K562 (cell line): ENCODE measurements at regions not wholly inside any gene's neighbourhood (a gene's known extent, or its start where the extent isn't known, plus 50 kb on each side); places are given as distances from the start of the nearest gene placed in this dataset.

ENCODE experiments used
- ATAC-seq: fragments of 200-7000 bp; cut with Tn5 transposase; 3 replicates; pipeline ENCODE4 v1.9.1; 2020; ENCODE audit warnings: moderate library complexity
- BruUV-seq: library from RNA; stranded (reverse); fragments of 400-500 nt; replicated peaks from 2 replicates; lab custom pipeline; 2021; lab: Mats Ljungman, UMichigan
- CTCF ChIA-PET: fragments of 300-600 bp; formaldehyde crosslinking; extraction: SDS; loops from one replicate; lab custom pipeline; 2021; ENCODE audit warnings: low intra/inter-chr PET ratio; lab: Yijun Ruan, JAX
- POLR2A ChIA-PET: fragments of 300-600, 350-650 bp; sonication (Branson Sonifier 250); formaldehyde crosslinking; extraction: SDS; loops from one replicate; lab custom pipeline; 2021; ENCODE audit warnings: antibody characterized with exemption, inconsistent platforms; lab: Yijun Ruan, JAX
- DNase-seq, 4 experiments: peaks; one replicate each; pipeline versions ENCODE4 v3.0.0 to v3.0.0-alpha.2; 2011 to 2018; ENCODE audit warnings: low spot score in 3 of 4, mixed read lengths in 3 of 4; ENCODE audit errors: extremely low read depth in 1 of 4
- FAIRE-seq: peaks from 2 replicates; lab custom pipeline; 2011; peaks lifted over from hg19 to GRCh38; lab: Jason Lieb, UNC
- H2AFZ ChIP-seq: 2 replicates; pipeline ENCODE4 v1.6.0; 2011; ENCODE audit warnings: low read depth, low read length, control low read depth, inconsistent platforms
- H3K27ac ChIP-seq: fragments of 200-600 bp; 3 replicates; pipeline ENCODE4 v1.8.0; 2011; ENCODE audit warnings: low read depth, mild to moderate bottlenecking, control low read depth, inconsistent platforms, low read length, moderate library complexity, mixed read lengths; ENCODE audit errors: extremely low read depth
- H3K27me3 ChIP-seq, 2 experiments: fragments of 300-600 bp in 1 of 2; 2 replicates in 1 of 2; 3 replicates in 1 of 2; pipeline versions ENCODE4 v1.6.0 to v1.8.0; 2011; ENCODE audit warnings: inconsistent platforms in 2 of 2, low read length in 2 of 2, mild to moderate bottlenecking in 1 of 2, mixed read lengths in 1 of 2, moderate library complexity in 1 of 2; ENCODE audit not compliant: control insufficient read depth in 2 of 2, insufficient read depth in 2 of 2
- H3K36me3 ChIP-seq: fragments of 300-600 bp; 3 replicates; pipeline ENCODE4 v1.8.0; 2011; ENCODE audit warnings: mild to moderate bottlenecking, low read length, inconsistent platforms; ENCODE audit not compliant: control insufficient read depth, insufficient read depth
- H3K4me1 ChIP-seq, 2 experiments: fragments of 200-600 bp in 1 of 2; replicated peaks in 1 of 2; 2 replicates in 1 of 2; 3 replicates in 1 of 2; pipeline versions ENCODE4 v1.5.1 to v1.8.0; 2011; ENCODE audit warnings: inconsistent platforms in 2 of 2, low read length in 2 of 2, mild to moderate bottlenecking in 1 of 2, mixed read lengths in 1 of 2, moderate library complexity in 1 of 2; ENCODE audit not compliant: control insufficient read depth in 2 of 2, insufficient read depth in 2 of 2
- H3K4me2 ChIP-seq: 2 replicates; pipeline ENCODE4 v1.6.1; 2011; ENCODE audit warnings: low read length, control low read depth, inconsistent platforms, mixed read lengths; ENCODE audit not compliant: insufficient read depth
- H3K4me3 ChIP-seq: fragments of 200-600 bp; sonication (generic), shearing (Covaris generic); 2 replicates; pipeline ENCODE4 v1.5.1; 2016; ENCODE audit warnings: control low read depth, inconsistent platforms
- H3K79me2 ChIP-seq: fragments of 200-600 bp; 3 replicates; pipeline ENCODE4 v1.8.0; 2011; ENCODE audit warnings: low read length, inconsistent platforms; ENCODE audit not compliant: control insufficient read depth, insufficient read depth
- H3K9ac ChIP-seq, 2 experiments: 2 replicates each; pipeline versions ENCODE4 v1.6.0 to v1.6.1; 2011; ENCODE audit warnings: low read depth in 2 of 2, low read length in 2 of 2, control low read depth in 1 of 2, inconsistent platforms in 1 of 2, mild to moderate bottlenecking in 1 of 2, mixed read lengths in 1 of 2; ENCODE audit not compliant: insufficient read depth in 1 of 2
- H3K9me1 ChIP-seq: one replicate; pipeline ENCODE4 v1.6.0; 2011; ENCODE audit warnings: inconsistent platforms, mild to moderate bottlenecking, low read length, moderate library complexity; ENCODE audit not compliant: control insufficient read depth, insufficient read depth
- H3K9me3 ChIP-seq: replicated peaks from 2 replicates; pipeline ENCODE4 v1.5.1; 2011; ENCODE audit warnings: low read depth, low read length, inconsistent platforms; ENCODE audit not compliant: control insufficient read depth, insufficient read depth
- H4K20me1 ChIP-seq: replicated peaks from 2 replicates; pipeline ENCODE4 v1.6.1; 2011; ENCODE audit warnings: low read length, inconsistent platforms, mixed read lengths; ENCODE audit not compliant: control insufficient read depth, insufficient read depth
- CBFA2T3 ChIP-seq: fragments of 450-650 bp; IDR thresholded peaks from 2 replicates; pipeline ENCODE4 v1.6.1; 2017
- ELF1 ChIP-seq: fragments of 200-800 bp; sonication (Bioruptor generic); IDR thresholded peaks from 2 replicates; pipeline ENCODE4 v1.6.1; 2016; ENCODE audit warnings: missing genetic modification characterization, missing compliant biosample characterization
- IRF2 ChIP-seq: sonication (generic); formaldehyde crosslinking; IDR thresholded peaks from 2 replicates; pipeline ENCODE4 v1.8.1; 2022; ENCODE audit warnings: mild to moderate bottlenecking, missing genetic modification reagents
- POLR3G ChIP-seq: IDR thresholded peaks from 2 replicates; pipeline ENCODE4 v1.6.1; 2011; ENCODE audit not compliant: insufficient read length, insufficient replicate concordance; ENCODE audit errors: extremely low read depth
- SMC3 ChIP-seq: conservative IDR thresholded peaks from 2 replicates; pipeline ENCODE4 v1.6.1; 2011; ENCODE audit warnings: low read depth, low read length, improper control_type of control experiment; ENCODE audit not compliant: insufficient read depth
- ZNF274 ChIP-seq: IDR thresholded peaks from 2 replicates; pipeline ENCODE4 v1.6.1; 2011; ENCODE audit warnings: low read depth, mild to moderate bottlenecking, low read length, moderate library complexity, borderline replicate concordance
- ZNF57 ChIP-seq: fragments of 450-650 bp; formaldehyde crosslinking; IDR thresholded peaks from 2 replicates; pipeline ENCODE4 v1.4.0; 2020; ENCODE audit warnings: mild to moderate bottlenecking, moderate library complexity
- in situ Hi-C: fragments of 300-500 bp; cut with MboI; formaldehyde crosslinking; loops from 4 replicates; pipeline ENCODE4 v1.15.0; 2018; ENCODE audit warnings: inconsistent platforms, mixed read lengths
- intact Hi-C: fragments of 100-400 bp; cut with micrococcal nuclease; formaldehyde crosslinking; loops from 2 replicates; pipeline ENCODE4 v1.14.2; 2022
- TF ChIP-seq, protein P1 (sequence below): fragments of 450-650 bp; formaldehyde crosslinking; IDR thresholded peaks from 2 replicates; pipeline ENCODE4 v1.4.0; 2020; ENCODE audit warnings: mild to moderate bottlenecking, moderate library complexity

DNA sequence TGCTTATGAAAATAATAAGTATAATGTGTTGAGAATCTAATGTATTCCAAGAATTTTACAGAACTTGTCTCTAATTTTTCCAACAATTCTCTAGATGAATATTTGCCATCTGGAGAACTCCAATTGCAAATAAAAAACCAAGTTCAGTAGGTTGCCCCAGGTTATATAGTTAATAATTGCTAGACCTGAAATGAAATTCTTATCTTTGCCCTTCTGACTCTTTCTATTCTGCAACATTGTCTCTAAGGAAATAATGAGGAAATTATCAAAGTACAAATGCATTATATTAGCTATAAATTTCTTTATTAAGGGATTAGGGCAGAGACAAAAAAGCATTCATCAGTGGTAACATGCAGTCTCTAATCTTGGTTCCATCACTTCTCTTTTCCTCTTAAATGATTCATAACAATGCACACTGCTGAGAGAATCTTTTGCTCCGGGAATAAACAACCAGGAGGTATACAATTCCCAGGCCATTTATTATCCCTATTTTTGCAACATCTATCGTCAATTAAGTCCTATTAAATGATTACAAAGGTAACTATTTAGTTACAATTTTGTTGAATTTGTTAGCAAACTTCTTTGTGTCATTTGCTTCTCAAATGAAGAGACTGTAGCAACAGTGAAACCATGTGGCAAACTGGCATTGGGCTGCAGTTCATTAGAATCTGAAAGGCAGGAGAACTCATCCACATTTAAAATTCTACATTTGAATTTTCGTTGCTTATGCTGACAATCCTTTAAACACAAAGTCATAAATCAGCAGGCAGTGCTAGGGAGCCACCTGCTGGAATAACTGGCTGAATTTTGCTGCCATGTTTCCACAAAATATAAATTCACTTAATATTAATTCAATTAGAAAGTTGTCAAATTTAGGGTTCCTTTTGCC is 349.6 kb downstream of the KIF2B start (continued):
- TF ChIP-seq, protein P1, sequence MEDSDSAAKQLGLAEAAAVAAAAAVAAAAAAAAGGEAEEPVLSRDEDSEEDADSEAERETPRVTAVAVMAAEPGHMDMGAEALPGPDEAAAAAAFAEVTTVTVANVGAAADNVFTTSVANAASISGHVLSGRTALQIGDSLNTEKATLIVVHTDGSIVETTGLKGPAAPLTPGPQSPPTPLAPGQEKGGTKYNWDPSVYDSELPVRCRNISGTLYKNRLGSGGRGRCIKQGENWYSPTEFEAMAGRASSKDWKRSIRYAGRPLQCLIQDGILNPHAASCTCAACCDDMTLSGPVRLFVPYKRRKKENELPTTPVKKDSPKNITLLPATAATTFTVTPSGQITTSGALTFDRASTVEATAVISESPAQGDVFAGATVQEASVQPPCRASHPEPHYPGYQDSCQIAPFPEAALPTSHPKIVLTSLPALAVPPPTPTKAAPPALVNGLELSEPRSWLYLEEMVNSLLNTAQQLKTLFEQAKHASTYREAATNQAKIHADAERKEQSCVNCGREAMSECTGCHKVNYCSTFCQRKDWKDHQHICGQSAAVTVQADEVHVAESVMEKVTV (CRISPR knock-in tag) = peak; percentile 45; the same call in 1 of the 2 replicates
- 0 out of 2 replicates have a peak, but pooled peaks have one; percentile 17 for TF ChIP-seq SMC3

DNA sequence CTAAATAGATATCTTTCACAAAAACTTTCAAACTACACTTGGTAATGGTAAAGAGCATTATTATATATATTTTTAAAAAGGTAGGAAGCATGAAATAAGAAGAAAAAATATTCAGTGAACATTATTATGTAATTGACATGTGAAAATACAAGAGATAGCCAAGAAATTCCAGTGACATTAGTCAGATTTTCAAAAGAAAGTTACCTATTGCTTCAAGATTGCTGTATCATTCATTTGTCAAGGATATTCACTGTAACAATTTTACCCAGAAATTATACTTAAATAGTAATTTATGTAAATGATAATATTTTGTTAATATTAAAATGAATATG is 350.2 kb downstream of the KIF2B start:
- H3K4me3 ChIP-seq = no peak overlapping the region
- H4K20me1 ChIP-seq = no peaks in the 10 kb centered on the region
- no peaks in the 10 kb centered on the region for H3K9me3 ChIP-seq
- in situ Hi-C loops = no loop called here
- no peaks in the 10 kb centered on the region for H3K9me1 ChIP-seq
- H3K4me1 ChIP-seq = no peaks in the 10 kb centered on the region
- no peak for TF ChIP-seq IRF2
- no peak for TF ChIP-seq POLR3G
- TF ChIP-seq ZNF57 (CRISPR knock-in tag) = no peak
- no peak for TF ChIP-seq ZNF274
- TF ChIP-seq CBFA2T3 = no peak
- no peak for TF ChIP-seq ELF1
- H3K4me2 ChIP-seq = no peak overlapping the region
- no peak overlapping the region for H3K9ac ChIP-seq
- intact Hi-C loops = no loop called here
- CTCF ChIA-PET = no interaction called here
- FAIRE-seq (no peak), ATAC-seq (no peak), DNase-seq (no peak)
- POLR2A ChIA-PET = no interaction called here
- no peak overlapping the region for H2AFZ ChIP-seq
- H3K27me3 ChIP-seq = no peaks in the 10 kb centered on the region
- no peak overlapping the region for H3K27ac ChIP-seq
- no peaks in the 10 kb centered on the region for H3K79me2 ChIP-seq
- no TSS peak for BruUV-seq
- no peaks in the 10 kb centered on the region for H3K36me3 ChIP-seq
